H9 (cell line): ENCODE measurements at regions not wholly inside any gene's neighbourhood (a gene's known extent, or its start where the extent isn't known, plus 50 kb on each side); places are given as distances from the start of the nearest gene placed in this dataset.

Source experiments
- DNase-seq: peaks from one replicate; pipeline ENCODE4 v3.0.0-alpha.2; 2017
- H2AFZ ChIP-seq: one replicate; pipeline ENCODE4 v1.6.1; 2013; ENCODE audit warnings: mild to moderate bottlenecking, low read length, control low read depth, moderate library complexity
- H2AK5ac ChIP-seq: 2 replicates; pipeline ENCODE4 v1.6.1; 2013; ENCODE audit warnings: low read length, control low read depth, mixed read lengths; ENCODE audit not compliant: insufficient read length
- H2BK120ac ChIP-seq: one replicate; pipeline ENCODE4 v1.6.1; 2013; ENCODE audit warnings: low read depth, mild to moderate bottlenecking, low read length, control low read depth, inconsistent platforms; ENCODE audit not compliant: poor library complexity, severe bottlenecking
- H2BK12ac ChIP-seq: 2 replicates; pipeline ENCODE4 v1.6.1; 2013; ENCODE audit warnings: low read length, control low read depth, mixed read lengths, low read depth; ENCODE audit not compliant: insufficient read length
- H2BK15ac ChIP-seq: 2 replicates; pipeline ENCODE4 v1.6.1; 2013; ENCODE audit warnings: low read depth, low read length, control low read depth
- H2BK20ac ChIP-seq: one replicate; pipeline ENCODE4 v1.6.1; 2013; ENCODE audit warnings: low read depth, mild to moderate bottlenecking, low read length, control low read depth, inconsistent platforms; ENCODE audit not compliant: poor library complexity, severe bottlenecking
- H2BK5ac ChIP-seq: 2 replicates; pipeline ENCODE4 v1.6.1; 2013; ENCODE audit warnings: low read length, control low read depth, mixed read lengths; ENCODE audit not compliant: insufficient read length
- H3K14ac ChIP-seq: 2 replicates; pipeline ENCODE4 v1.6.1; 2013; ENCODE audit warnings: low read length, control low read depth; ENCODE audit not compliant: insufficient read depth
- H3K18ac ChIP-seq: 2 replicates; pipeline ENCODE4 v1.6.1; 2013; ENCODE audit warnings: low read depth, mild to moderate bottlenecking, mixed read lengths, low read length, control low read depth; ENCODE audit not compliant: insufficient read length
- H3K23ac ChIP-seq: 2 replicates; pipeline ENCODE4 v1.6.1; 2013; ENCODE audit warnings: low read length, control low read depth, mixed read lengths, low read depth; ENCODE audit not compliant: insufficient read length
- H3K23me2 ChIP-seq: 2 replicates; pipeline ENCODE4 v1.6.1; 2013; ENCODE audit warnings: low read depth, mild to moderate bottlenecking, mixed read lengths, low read length, control low read depth; ENCODE audit not compliant: insufficient read length, poor library complexity, severe bottlenecking
- H3K27ac ChIP-seq: 2 replicates; pipeline ENCODE4 v1.5.1; 2013; ENCODE audit warnings: low read length, control low read depth, mixed read lengths, low read depth; ENCODE audit not compliant: insufficient read length
- H3K27me3 ChIP-seq: 2 replicates; pipeline ENCODE4 v1.6.1; 2013; ENCODE audit warnings: low read length, control low read depth, inconsistent platforms; ENCODE audit not compliant: insufficient read depth
- H3K4ac ChIP-seq: 2 replicates; pipeline ENCODE4 v1.6.1; 2013; ENCODE audit warnings: low read depth, mild to moderate bottlenecking, control low read depth, inconsistent platforms, low read length, moderate library complexity
- H3K4me1 ChIP-seq: 2 replicates; pipeline ENCODE4 v1.6.1; 2013; ENCODE audit warnings: low read length, control low read depth, inconsistent platforms; ENCODE audit not compliant: insufficient read depth
- H3K4me2 ChIP-seq: 2 replicates; pipeline ENCODE4 v1.6.1; 2013; ENCODE audit warnings: low read length, control low read depth, mixed read lengths; ENCODE audit not compliant: insufficient read length, insufficient read depth
- H3K56ac ChIP-seq: 2 replicates; pipeline ENCODE4 v1.6.1; 2013; ENCODE audit warnings: low read depth, mild to moderate bottlenecking, mixed read lengths, low read length, control low read depth; ENCODE audit not compliant: insufficient read length
- H3K79me1 ChIP-seq: 2 replicates; pipeline ENCODE4 v1.6.1; 2013; ENCODE audit warnings: low read depth, mild to moderate bottlenecking, moderate library complexity, low read length, control low read depth, inconsistent platforms; ENCODE audit not compliant: insufficient read depth, poor library complexity, severe bottlenecking
- H3K79me2 ChIP-seq: 2 replicates; pipeline ENCODE4 v1.6.1; 2013; ENCODE audit warnings: low read length, control low read depth, inconsistent platforms; ENCODE audit not compliant: insufficient read depth
- H3K9ac ChIP-seq: 2 replicates; pipeline ENCODE4 v1.6.1; 2013; ENCODE audit warnings: low read length, control low read depth, mixed read lengths; ENCODE audit not compliant: insufficient read length; ENCODE audit errors: extremely low read depth
- H3K9me3 ChIP-seq: one replicate; pipeline ENCODE4 v1.6.1; 2013; ENCODE audit warnings: low read depth, low read length, inconsistent platforms; ENCODE audit not compliant: control insufficient read depth
- H3T11ph ChIP-seq: one replicate; pipeline ENCODE4 v1.6.1; 2013; ENCODE audit warnings: mild to moderate bottlenecking, low read length, control low read depth, inconsistent platforms
- H4K20me1 ChIP-seq: one replicate; pipeline ENCODE4 v1.6.1; 2013; ENCODE audit not compliant: control insufficient read depth, insufficient read length, insufficient read depth
- H4K5ac ChIP-seq: 2 replicates; pipeline ENCODE4 v1.6.1; 2013; ENCODE audit warnings: low read depth, mild to moderate bottlenecking, mixed read lengths, low read length, control low read depth; ENCODE audit not compliant: insufficient read length
- H4K8ac ChIP-seq: replicated peaks from 2 replicates; pipeline ENCODE4 v1.6.1; 2013; ENCODE audit warnings: low read length, control low read depth, mixed read lengths, low read depth; ENCODE audit not compliant: insufficient read length
- H4K91ac ChIP-seq: 2 replicates; pipeline ENCODE4 v1.6.1; 2013; ENCODE audit warnings: low read depth, mild to moderate bottlenecking, moderate library complexity, mixed read lengths, low read length, control low read depth; ENCODE audit not compliant: insufficient read length
- H3K27ac Mint-ChIP-seq, 3 experiments: 2 replicates in 2 of 3; 3 replicates in 1 of 3; pipeline ENCODE4 v1.8.0; 2020 to 2021; ENCODE audit warnings: mixed read lengths in 3 of 3, mild to moderate bottlenecking in 1 of 3, moderate library complexity in 1 of 3
- H3K27me3 Mint-ChIP-seq: 2 replicates; pipeline ENCODE4 v1.8.0; 2021; ENCODE audit warnings: low read depth, mild to moderate bottlenecking, moderate library complexity, mixed read lengths
- H3K36me3 Mint-ChIP-seq, 3 experiments: 2 replicates in 2 of 3; 3 replicates in 1 of 3; pipeline ENCODE4 v1.8.0; 2020 to 2021; ENCODE audit warnings: low read depth in 3 of 3, mixed read lengths in 3 of 3; ENCODE audit not compliant: insufficient read depth in 1 of 3
- H3K4me1 Mint-ChIP-seq, 2 experiments: 2 replicates each; pipeline ENCODE4 v1.8.0; 2020; ENCODE audit warnings: mixed read lengths in 2 of 2
- H3K4me3 Mint-ChIP-seq, 2 experiments: 2 replicates in 1 of 2; 3 replicates in 1 of 2; pipeline ENCODE4 v1.8.0; 2020 to 2021; ENCODE audit warnings: mild to moderate bottlenecking in 2 of 2, mixed read lengths in 2 of 2, moderate library complexity in 1 of 2
- H3K9me3 Mint-ChIP-seq, 2 experiments: 2 replicates in 1 of 2; 3 replicates in 1 of 2; pipeline ENCODE4 v1.8.0; 2020; ENCODE audit warnings: mild to moderate bottlenecking in 2 of 2, mixed read lengths in 2 of 2, moderate library complexity in 1 of 2
- CTCF ChIP-seq: fragments of 200-600 bp; sonication (generic); conservative IDR thresholded peaks from 3 replicates; pipeline ENCODE4 v1.8.0; 2021; ENCODE audit warnings: antibody characterized with exemption, mild to moderate bottlenecking
- WGBS: extraction: QIAGEN DNeasy Blood & Tissue Kit; methylation state at CpG from one replicate; pipeline ENCODE4 v1.1.7; 2013; ENCODE audit warnings: missing lambda C conversion rate, low lambda C conversion rate, mixed read lengths; ENCODE audit not compliant: insufficient read length; ENCODE audit errors: extremely low coverage; 5-methylcytosine and 5-hydroxymethylcytosine counted together

GRCh38 chr13:37295573-37295972, 190.1 kb upstream of the CSNK1A1L start:
- Histone ChIP-seq H2BK20ac (no peak overlapping the region), H3K4me2 (no peak overlapping the region), H3K14ac (no peak overlapping the region), H3K23me2 (no peaks in the 10 kb centered on the region), H3K23ac (no peak overlapping the region), H3K18ac (no peak overlapping the region), H3K56ac (no peak overlapping the region), H2AFZ (no peak overlapping the region), H3K79me2 (no peaks in the 10 kb centered on the region), H3K9ac (no peak overlapping the region), H3K4ac (no peak overlapping the region), H2BK15ac (no peak overlapping the region), H4K91ac (no peak overlapping the region), H2BK120ac (no peak overlapping the region), H3K9me3 (no peaks in the 10 kb centered on the region), H3T11ph (no peak overlapping the region), H2BK12ac (no peak overlapping the region), H4K20me1 (no peaks in the 10 kb centered on the region), H3K4me1 (no peaks in the 10 kb centered on the region), H3K27ac (no peak overlapping the region), H2BK5ac (no peak overlapping the region), H2AK5ac (no peak overlapping the region), H4K5ac (no peak overlapping the region), H4K8ac (no peak overlapping the region), H3K27me3 (no peaks in the 10 kb centered on the region), H3K79me1 (no peaks in the 10 kb centered on the region)
- H3K9me3 Mint-ChIP-seq = no peaks in the 10 kb centered on the region
- no peak for TF ChIP-seq CTCF
- H3K4me3 Mint-ChIP-seq = no peak overlapping the region
- H3K4me1 Mint-ChIP-seq = peaks cover 0 to 5% of the 10 kb centered on the region in 2 experiments; a peak in 1 of 4 replicates
- no peak overlapping the region; a peak in 1 of 7 replicates for H3K27ac Mint-ChIP-seq
- no peaks in the 10 kb centered on the region for H3K36me3 Mint-ChIP-seq
- no peak for DNase-seq
- H3K27me3 Mint-ChIP-seq = peaks cover 2% of the 10 kb centered on the region; the same call in 1 of the 2 replicates
- WGBS = no CpG with 5 or more reads among the region's 3 CpGs
